HCT116 (cell line): ENCODE measurements at regions not wholly inside any gene's neighbourhood (a gene's known extent, or its start where the extent isn't known, plus 50 kb on each side); places are given as distances from the start of the nearest gene placed in this dataset.

Experiments used
- ATAC-seq: fragments of 200-7000 bp; cut with Tn5 transposase; 2 replicates; pipeline ENCODE4 v1.9.1; 2020; ENCODE audit warnings: mild to moderate bottlenecking, moderate library complexity
- BruUV-seq: library from RNA; stranded (reverse); fragments of 400-500 nt; replicated peaks from 2 replicates; lab custom pipeline; 2021; lab: Mats Ljungman, UMichigan
- CTCF ChIA-PET: fragments of 300-600 bp; sonication (Branson Sonifier 250); formaldehyde crosslinking; loops from one replicate; lab custom pipeline; 2021; ENCODE audit warnings: antibody characterized with exemption; lab: Charles Lee
- POLR2A ChIA-PET: fragments of 300-600, 350-600 bp; sonication (Branson Sonifier 250); formaldehyde crosslinking; loops from one replicate; lab custom pipeline; 2021; ENCODE audit warnings: antibody characterized with exemption; lab: Charles Lee
- RAD21 ChIA-PET, 2 experiments: fragments of 300-600 bp; sonication (Branson Sonifier 250); formaldehyde crosslinking; loops; one replicate each; lab custom pipeline; 2023; ENCODE audit warnings: low total read pairs in 2 of 2; ENCODE audit not compliant: uncharacterized antibody in 2 of 2, unreplicated experiment in 2 of 2, low non-redundant PET in 1 of 2; lab: Charles Lee
- DNase-seq: peaks from one replicate; pipeline ENCODE4 v3.0.0-alpha.2; 2010; ENCODE audit warnings: low read depth, low spot score
- H2AFZ ChIP-seq: fragments of 200-600 bp; shearing (Covaris generic), sonication (generic); 2 replicates; pipeline ENCODE4 v1.6.1; 2017; ENCODE audit warnings: low read depth, mixed run types, mixed read lengths, antibody characterized with exemption, low read length; ENCODE audit not compliant: poor library complexity, severe bottlenecking
- H3K27ac ChIP-seq: 2 replicates; pipeline ENCODE4 v1.5.1; 2012; ENCODE audit warnings: low read depth, low read length
- H3K27me3 ChIP-seq: fragments of 200-600 bp; sonication (generic); 2 replicates; pipeline ENCODE4 v1.6.1; 2016; ENCODE audit warnings: mixed run types, low read length, mixed read lengths; ENCODE audit not compliant: insufficient read depth
- H3K36me3 ChIP-seq, 2 experiments: fragments of 200-500 bp in 1 of 2; fragments of 200-600 bp in 1 of 2; sonication (Bioruptor generic) in 1 of 2; sonication (generic) in 1 of 2; 2 replicates each; pipeline versions ENCODE4 v1.5.1 to v1.6.1; 2014 to 2016; ENCODE audit warnings: low read length in 2 of 2, inconsistent platforms in 1 of 2, mixed read lengths in 1 of 2, mixed run types in 1 of 2; ENCODE audit not compliant: insufficient read depth in 2 of 2, control insufficient read depth in 1 of 2
- H3K4me1 ChIP-seq, 2 experiments: fragments of 200-600 bp in 1 of 2; sonication (generic) in 1 of 2; 2 replicates each; pipeline versions ENCODE4 v1.5.1 to v1.6.1; 2012 to 2017; ENCODE audit warnings: low read length in 2 of 2, inconsistent platforms in 1 of 2, mild to moderate bottlenecking in 1 of 2, mixed read lengths in 1 of 2, mixed run types in 1 of 2, moderate library complexity in 1 of 2; ENCODE audit not compliant: insufficient read depth in 2 of 2, control insufficient read depth in 1 of 2
- H3K4me2 ChIP-seq: fragments of 200-600 bp; sonication (generic); 2 replicates; pipeline ENCODE4 v1.6.1; 2017; ENCODE audit warnings: mixed run types, low read length, mixed read lengths
- H3K4me3 ChIP-seq, 2 experiments: fragments of 200-600 bp in 1 of 2; sonication (generic) in 1 of 2; replicated peaks in 1 of 2; 2 replicates each; pipeline ENCODE4 v1.5.1; 2011 to 2016; ENCODE audit warnings: low read length in 2 of 2, control low read depth in 1 of 2, low read depth in 1 of 2, mild to moderate bottlenecking in 1 of 2, mixed read lengths in 1 of 2, mixed run types in 1 of 2
- H3K79me2 ChIP-seq: fragments of 200-600 bp; sonication (generic); 2 replicates; pipeline ENCODE4 v1.6.1; 2017; ENCODE audit warnings: mild to moderate bottlenecking, mixed run types, low read length, moderate library complexity, mixed read lengths; ENCODE audit not compliant: insufficient read depth
- H3K9ac ChIP-seq: fragments of 200-600 bp; sonication (generic); 2 replicates; pipeline ENCODE4 v1.6.1; 2016; ENCODE audit warnings: low read length, mixed read lengths
- H3K9me2 ChIP-seq: fragments of 200-600 bp; sonication (generic), shearing (Covaris generic); 2 replicates; pipeline ENCODE4 v1.6.1; 2017; ENCODE audit warnings: mixed run types, mild to moderate bottlenecking, moderate library complexity; ENCODE audit not compliant: insufficient read depth
- H3K9me3 ChIP-seq, 2 experiments: fragments of 200-500 bp in 1 of 2; fragments of 200-600 bp in 1 of 2; sonication (Bioruptor generic) in 1 of 2; sonication (generic) in 1 of 2; 2 replicates each; pipeline ENCODE4 v1.6.1; 2014 to 2017; ENCODE audit warnings: low read length in 2 of 2, mixed read lengths in 2 of 2, inconsistent platforms in 1 of 2, low read depth in 1 of 2, mild to moderate bottlenecking in 1 of 2, mixed run types in 1 of 2, moderate library complexity in 1 of 2; ENCODE audit not compliant: control insufficient read depth in 1 of 2, insufficient read depth in 1 of 2
- H4K20me1 ChIP-seq: fragments of 200-600 bp; sonication (generic), shearing (Covaris generic); 2 replicates; pipeline ENCODE4 v1.6.1; 2017; ENCODE audit warnings: mixed run types, mild to moderate bottlenecking, moderate library complexity; ENCODE audit not compliant: insufficient read depth
- EZH2phosphoT487 ChIP-seq: fragments of 200-600 bp; IDR thresholded peaks from 2 replicates; pipeline ENCODE4 v1.6.1; 2018; ENCODE audit warnings: antibody characterized with exemption, borderline replicate concordance
- FOSL1 ChIP-seq: IDR thresholded peaks from 2 replicates; pipeline ENCODE4 v1.6.1; 2012; ENCODE audit warnings: low read depth
- MAX ChIP-seq: IDR thresholded peaks from 2 replicates; pipeline ENCODE4 v1.6.1; 2012
- POLR2A ChIP-seq: IDR thresholded peaks from 2 replicates; pipeline ENCODE4 v1.7.0; 2011; ENCODE audit warnings: borderline replicate concordance; ENCODE audit not compliant: insufficient read depth, insufficient read length; ENCODE audit errors: extremely low read depth
- SP1 ChIP-seq: IDR thresholded peaks from 2 replicates; pipeline ENCODE4 v1.6.1; 2012; ENCODE audit warnings: low read depth
- YY1 ChIP-seq: IDR thresholded peaks from 2 replicates; pipeline ENCODE4 v1.6.1; 2011; ENCODE audit warnings: low read length, low read depth, moderate library complexity, mild to moderate bottlenecking; ENCODE audit not compliant: insufficient replicate concordance; ENCODE audit errors: extremely low read depth
- ZBTB33 ChIP-seq: IDR thresholded peaks from 2 replicates; pipeline ENCODE4 v1.6.1; 2011; ENCODE audit warnings: mild to moderate bottlenecking, low read length, moderate library complexity; ENCODE audit not compliant: insufficient replicate concordance; ENCODE audit errors: extremely low read depth
- intact Hi-C: fragments of 100-400 bp; cut with micrococcal nuclease; formaldehyde crosslinking; loops from 2 replicates; pipeline ENCODE4 v1.10.0; 2022

GRCh38 chr4:81876106-81876505, 404.4 kb upstream of the RASGEF1B start (continued):
- TF ChIP-seq YY1, result no peak

GRCh38 chr4:81874661-81875515, 403.2 kb upstream of the RASGEF1B start:
- H3K9me3 ChIP-seq, result no peaks in the 10 kb centered on the region
- no peak for TF ChIP-seq MAX
- TF ChIP-seq SP1, result no peak
- no peak for TF ChIP-seq EZH2phosphoT487
- TF ChIP-seq POLR2A, result no peak
- TF ChIP-seq FOSL1, result no peak
- TF ChIP-seq ZBTB33, result no peak
- H3K27ac ChIP-seq, result no peak overlapping the region
- DNase-seq (no peak), ATAC-seq (no peak)
- RAD21 ChIA-PET, result no interaction called here
- H3K4me1 ChIP-seq, result no peaks in the 10 kb centered on the region
- no peaks in the 10 kb centered on the region for H3K36me3 ChIP-seq
- intact Hi-C loops, result no loop called here
- H3K4me2 ChIP-seq, result no peak overlapping the region
- no peaks in the 10 kb centered on the region for H3K79me2 ChIP-seq
- CTCF ChIA-PET, result no interaction called here
- no peak overlapping the region for H3K9ac ChIP-seq
- peaks cover 11% of the 10 kb centered on the region; the same call in 1 of the 2 replicates for H3K27me3 ChIP-seq
- H3K9me2 ChIP-seq, result no peaks in the 10 kb centered on the region
- BruUV-seq, result no TSS peak
- POLR2A ChIA-PET, result no interaction called here
- H4K20me1 ChIP-seq, result no peaks in the 10 kb centered on the region
- no peak overlapping the region for H3K4me3 ChIP-seq
- no peak overlapping the region for H2AFZ ChIP-seq
